Caki2 (cell line): ENCODE measurements at regions not wholly inside any gene's neighbourhood (a gene's known extent, or its start where the extent isn't known, plus 50 kb on each side); places are given as distances from the start of the nearest gene placed in this dataset.
"Not testable (repeated sequence)": the region's sequence is repeated elsewhere in the genome, so short reads cannot be mapped to it uniquely, and the experiment has no call there.

ENCODE experiments used
- DNase-seq: peaks from one replicate; pipeline ENCODE4 v3.0.0-alpha.2; 2015; ENCODE audit warnings: low read depth
- in situ Hi-C: cut with HindIII; loops from 2 replicates; pipeline ENCODE4 v1.10.0; 2016; ENCODE audit warnings: low sequenced_read_pairs, low pct_unique_long_range_greater_than_20kb, mixed read lengths

DNA sequence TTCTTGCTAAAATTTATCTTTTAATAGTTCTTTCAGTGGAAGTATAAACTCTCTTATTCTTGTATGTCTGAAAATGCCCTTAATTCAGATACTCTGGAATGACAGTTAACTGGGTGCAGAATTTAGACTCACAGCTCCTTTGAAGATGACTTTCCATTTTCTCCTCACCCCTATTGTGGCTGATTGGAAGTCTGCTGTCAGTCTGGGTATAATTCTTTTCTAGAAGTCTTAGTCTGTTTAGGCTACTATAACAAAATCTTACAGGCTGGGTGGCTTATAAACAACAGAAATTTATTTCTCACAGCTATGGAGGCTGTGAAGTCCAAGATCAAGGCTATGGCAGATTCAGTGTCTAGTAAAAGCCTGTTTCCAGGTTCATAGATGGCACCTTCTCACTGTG, 145.2 kb upstream of the GDF10 start:
- in situ Hi-C loops: no loop called here
- DNase-seq: no peak

GRCh38 chr10:47156873-47157272, 143.1 kb upstream of the GDF10 start:
- in situ Hi-C loops: no loop called here
- DNase-seq: no peak

GRCh38 chr10:47158116-47159071, 141.6 kb upstream of the GDF10 start:
- in situ Hi-C loops: no loop called here
- no peak for DNase-seq

GRCh38 chr10:47159361-47160260, 140.4 kb upstream of the GDF10 start:
- in situ Hi-C loops: no loop called here
- no peak for DNase-seq

- no peak for DNase-seq
- in situ Hi-C loops: no loop called here
Measured at GRCh38 chr10:47160261-47160908, 139.6 kb upstream of the GDF10 start.

- in situ Hi-C loops: no loop called here
- DNase-seq: no peak
Measured at GRCh38 chr10:47160967-47161366, 139.0 kb upstream of the GDF10 start.

DNA sequence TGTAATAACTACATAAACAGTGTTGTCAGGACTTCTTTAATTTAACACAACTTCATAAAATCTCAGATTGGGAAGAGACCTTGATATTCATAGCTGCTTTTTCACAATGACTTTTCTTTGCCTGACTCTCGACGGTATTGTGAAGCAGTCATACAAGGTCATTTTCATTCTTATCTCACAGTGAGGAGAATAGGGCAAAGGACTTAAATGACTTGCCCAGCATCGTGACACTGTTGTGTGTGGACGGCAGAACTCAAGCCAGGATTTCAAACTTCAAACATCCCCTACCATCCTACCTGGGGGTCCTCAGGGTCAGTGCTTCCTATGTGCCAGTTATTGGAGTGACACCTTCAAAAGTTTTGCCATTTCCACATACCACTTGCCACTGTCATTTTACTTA, 138.5 kb upstream of the GDF10 start:
- in situ Hi-C loops: no loop called here
- DNase-seq: no peak

DNA sequence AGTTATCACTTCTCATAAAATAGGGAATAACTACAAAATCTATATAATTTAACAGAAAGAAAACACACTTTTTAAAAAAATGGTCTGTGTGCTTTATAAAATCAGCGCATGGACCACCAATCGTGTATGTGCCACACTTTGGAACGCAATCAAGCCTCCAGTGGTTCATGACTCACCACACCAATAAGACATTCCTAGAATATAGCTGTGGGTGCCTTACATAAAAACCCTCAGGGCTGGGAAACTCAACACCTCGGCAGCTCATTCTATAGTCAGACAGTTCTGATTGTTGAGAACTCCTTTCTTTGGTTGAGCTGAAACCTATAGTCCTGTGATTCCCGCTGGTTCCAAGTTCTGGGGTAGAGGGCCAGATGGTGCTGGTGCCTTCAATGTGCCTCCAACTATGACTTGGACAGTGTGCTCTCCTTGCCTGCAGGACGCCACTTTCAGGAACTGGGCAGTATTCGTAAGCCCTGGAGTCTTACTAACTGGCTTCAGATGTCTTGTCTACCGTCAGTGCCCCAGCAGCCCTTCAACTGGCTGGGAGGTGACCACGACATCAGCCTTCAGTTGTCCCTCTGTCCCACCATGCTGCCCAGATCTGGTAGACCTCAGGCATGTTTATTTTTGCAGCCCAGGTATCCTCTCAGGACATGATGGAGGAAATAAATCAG, 135.7 kb upstream of the GDF10 start:
- in situ Hi-C loops: no loop called here
- no peak for DNase-seq

DNA sequence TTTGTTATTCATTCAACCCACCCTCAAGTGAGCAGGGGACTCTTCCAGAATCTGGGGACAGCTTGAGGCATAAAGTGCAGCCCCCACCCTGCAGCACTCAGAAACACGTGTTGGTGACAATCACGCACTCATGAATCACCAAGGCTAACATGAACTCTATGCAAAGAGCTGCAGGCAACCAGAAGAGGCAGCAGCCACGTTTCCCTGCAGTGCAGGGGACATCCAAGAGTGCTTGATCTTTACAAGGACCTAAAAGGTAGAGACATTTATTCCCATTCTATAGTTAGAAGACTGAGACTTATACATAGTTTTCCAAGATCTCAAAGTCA, 135.2 kb upstream of the GDF10 start:
- in situ Hi-C loops: no loop called here
- no peak for DNase-seq

GRCh38 chr10:47165168-47165710, 134.8 kb upstream of the GDF10 start:
- DNase-seq: no peak
- in situ Hi-C loops: no loop called here

GRCh38 chr10:47165711-47166404, 134.1 kb upstream of the GDF10 start:
- in situ Hi-C loops: no loop called here
- no peak for DNase-seq

GRCh38 chr10:47166405-47166777, 133.6 kb upstream of the GDF10 start:
- in situ Hi-C loops: no loop called here
- no peak for DNase-seq

- DNase-seq, in situ Hi-C loops: not testable (repeated sequence)
Measured at GRCh38 chr10:47166808-47167581, 133.0 kb upstream of the GDF10 start.

DNA sequence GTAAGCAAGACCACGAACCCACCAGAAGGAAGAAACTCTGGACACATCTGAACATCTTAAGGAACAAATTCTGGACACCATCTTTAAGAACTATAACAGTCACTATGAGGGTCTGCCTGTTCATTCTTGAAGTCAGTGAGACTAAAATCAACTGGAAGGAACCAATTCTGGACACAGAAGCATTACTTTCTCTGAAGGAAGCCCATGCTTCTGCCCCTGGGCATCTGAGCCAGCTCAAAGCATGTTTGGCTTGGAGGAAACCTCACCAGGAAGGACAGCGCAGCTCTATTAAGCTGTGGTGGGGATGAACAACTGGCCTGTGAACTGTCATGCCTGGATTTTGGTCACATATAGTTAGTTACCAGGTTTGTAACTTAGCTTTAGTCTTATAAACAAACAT, 132.4 kb upstream of the GDF10 start:
- peak; percentile 8 for DNase-seq
- in situ Hi-C loops: no loop called here

- no peak for DNase-seq
- in situ Hi-C loops: no loop called here
Measured at GRCh38 chr10:47169581-47169980, 130.4 kb upstream of the GDF10 start.

GRCh38 chr10:47173929-47174442, 126.0 kb upstream of the GDF10 start:
- in situ Hi-C loops: no loop called here
- DNase-seq: no peak
